HCT116 (cell line): ENCODE measurements at regions not wholly inside any gene's neighbourhood (a gene's known extent, or its start where the extent isn't known, plus 50 kb on each side); places are given as distances from the start of the nearest gene placed in this dataset.

ENCODE experiments used
- ATAC-seq: fragments of 200-7000 bp; cut with Tn5 transposase; 2 replicates; pipeline ENCODE4 v1.9.1; 2020; ENCODE audit warnings: mild to moderate bottlenecking, moderate library complexity
- BruUV-seq: library from RNA; stranded (reverse); fragments of 400-500 nt; replicated peaks from 2 replicates; lab custom pipeline; 2021; lab: Mats Ljungman, UMichigan
- CTCF ChIA-PET: fragments of 300-600 bp; sonication (Branson Sonifier 250); formaldehyde crosslinking; loops from one replicate; lab custom pipeline; 2021; ENCODE audit warnings: antibody characterized with exemption; lab: Charles Lee
- POLR2A ChIA-PET: fragments of 300-600, 350-600 bp; sonication (Branson Sonifier 250); formaldehyde crosslinking; loops from one replicate; lab custom pipeline; 2021; ENCODE audit warnings: antibody characterized with exemption; lab: Charles Lee
- RAD21 ChIA-PET, 2 experiments: fragments of 300-600 bp; sonication (Branson Sonifier 250); formaldehyde crosslinking; loops; one replicate each; lab custom pipeline; 2023; ENCODE audit warnings: low total read pairs in 2 of 2; ENCODE audit not compliant: uncharacterized antibody in 2 of 2, unreplicated experiment in 2 of 2, low non-redundant PET in 1 of 2; lab: Charles Lee
- DNase-seq: peaks from one replicate; pipeline ENCODE4 v3.0.0-alpha.2; 2010; ENCODE audit warnings: low read depth, low spot score
- H2AFZ ChIP-seq: fragments of 200-600 bp; shearing (Covaris generic), sonication (generic); 2 replicates; pipeline ENCODE4 v1.6.1; 2017; ENCODE audit warnings: low read depth, mixed run types, mixed read lengths, antibody characterized with exemption, low read length; ENCODE audit not compliant: poor library complexity, severe bottlenecking
- H3K27ac ChIP-seq: 2 replicates; pipeline ENCODE4 v1.5.1; 2012; ENCODE audit warnings: low read depth, low read length
- H3K27me3 ChIP-seq: fragments of 200-600 bp; sonication (generic); 2 replicates; pipeline ENCODE4 v1.6.1; 2016; ENCODE audit warnings: mixed run types, low read length, mixed read lengths; ENCODE audit not compliant: insufficient read depth
- H3K36me3 ChIP-seq, 2 experiments: fragments of 200-500 bp in 1 of 2; fragments of 200-600 bp in 1 of 2; sonication (Bioruptor generic) in 1 of 2; sonication (generic) in 1 of 2; 2 replicates each; pipeline versions ENCODE4 v1.5.1 to v1.6.1; 2014 to 2016; ENCODE audit warnings: low read length in 2 of 2, inconsistent platforms in 1 of 2, mixed read lengths in 1 of 2, mixed run types in 1 of 2; ENCODE audit not compliant: insufficient read depth in 2 of 2, control insufficient read depth in 1 of 2
- H3K4me1 ChIP-seq, 2 experiments: fragments of 200-600 bp in 1 of 2; sonication (generic) in 1 of 2; 2 replicates each; pipeline versions ENCODE4 v1.5.1 to v1.6.1; 2012 to 2017; ENCODE audit warnings: low read length in 2 of 2, inconsistent platforms in 1 of 2, mild to moderate bottlenecking in 1 of 2, mixed read lengths in 1 of 2, mixed run types in 1 of 2, moderate library complexity in 1 of 2; ENCODE audit not compliant: insufficient read depth in 2 of 2, control insufficient read depth in 1 of 2
- H3K4me2 ChIP-seq: fragments of 200-600 bp; sonication (generic); 2 replicates; pipeline ENCODE4 v1.6.1; 2017; ENCODE audit warnings: mixed run types, low read length, mixed read lengths
- H3K4me3 ChIP-seq, 2 experiments: fragments of 200-600 bp in 1 of 2; sonication (generic) in 1 of 2; replicated peaks in 1 of 2; 2 replicates each; pipeline ENCODE4 v1.5.1; 2011 to 2016; ENCODE audit warnings: low read length in 2 of 2, control low read depth in 1 of 2, low read depth in 1 of 2, mild to moderate bottlenecking in 1 of 2, mixed read lengths in 1 of 2, mixed run types in 1 of 2
- H3K79me2 ChIP-seq: fragments of 200-600 bp; sonication (generic); 2 replicates; pipeline ENCODE4 v1.6.1; 2017; ENCODE audit warnings: mild to moderate bottlenecking, mixed run types, low read length, moderate library complexity, mixed read lengths; ENCODE audit not compliant: insufficient read depth
- H3K9ac ChIP-seq: fragments of 200-600 bp; sonication (generic); 2 replicates; pipeline ENCODE4 v1.6.1; 2016; ENCODE audit warnings: low read length, mixed read lengths
- H3K9me2 ChIP-seq: fragments of 200-600 bp; sonication (generic), shearing (Covaris generic); 2 replicates; pipeline ENCODE4 v1.6.1; 2017; ENCODE audit warnings: mixed run types, mild to moderate bottlenecking, moderate library complexity; ENCODE audit not compliant: insufficient read depth
- H3K9me3 ChIP-seq, 2 experiments: fragments of 200-500 bp in 1 of 2; fragments of 200-600 bp in 1 of 2; sonication (Bioruptor generic) in 1 of 2; sonication (generic) in 1 of 2; 2 replicates each; pipeline ENCODE4 v1.6.1; 2014 to 2017; ENCODE audit warnings: low read length in 2 of 2, mixed read lengths in 2 of 2, inconsistent platforms in 1 of 2, low read depth in 1 of 2, mild to moderate bottlenecking in 1 of 2, mixed run types in 1 of 2, moderate library complexity in 1 of 2; ENCODE audit not compliant: control insufficient read depth in 1 of 2, insufficient read depth in 1 of 2
- H4K20me1 ChIP-seq: fragments of 200-600 bp; sonication (generic), shearing (Covaris generic); 2 replicates; pipeline ENCODE4 v1.6.1; 2017; ENCODE audit warnings: mixed run types, mild to moderate bottlenecking, moderate library complexity; ENCODE audit not compliant: insufficient read depth
- FOSL1 ChIP-seq: IDR thresholded peaks from 2 replicates; pipeline ENCODE4 v1.6.1; 2012; ENCODE audit warnings: low read depth
- RAD21 ChIP-seq: IDR thresholded peaks from 2 replicates; pipeline ENCODE4 v1.6.1; 2012; ENCODE audit warnings: low read depth, mild to moderate bottlenecking
- SIN3A ChIP-seq: IDR thresholded peaks from 2 replicates; pipeline ENCODE4 v1.6.1; 2012; ENCODE audit warnings: low read depth
- SRF ChIP-seq: IDR thresholded peaks from 2 replicates; pipeline ENCODE4 v1.6.1; 2012; ENCODE audit warnings: low read depth
- YY1 ChIP-seq: IDR thresholded peaks from 2 replicates; pipeline ENCODE4 v1.6.1; 2011; ENCODE audit warnings: low read length, low read depth, moderate library complexity, mild to moderate bottlenecking; ENCODE audit not compliant: insufficient replicate concordance; ENCODE audit errors: extremely low read depth
- ZNF274 ChIP-seq: fragments of 200-500 bp; sonication (Bioruptor generic); IDR thresholded peaks from 2 replicates; pipeline ENCODE4 v1.6.1; 2014; ENCODE audit warnings: mild to moderate bottlenecking, low read depth, low read length, inconsistent platforms
- intact Hi-C: fragments of 100-400 bp; cut with micrococcal nuclease; formaldehyde crosslinking; loops from 2 replicates; pipeline ENCODE4 v1.10.0; 2022
- TF ChIP-seq, protein P1 (sequence below): IDR thresholded peaks from 2 replicates; pipeline ENCODE4 v1.6.1; 2011; ENCODE audit warnings: mild to moderate bottlenecking, low read length, moderate library complexity; ENCODE audit not compliant: insufficient replicate concordance; ENCODE audit errors: extremely low read depth

DNA sequence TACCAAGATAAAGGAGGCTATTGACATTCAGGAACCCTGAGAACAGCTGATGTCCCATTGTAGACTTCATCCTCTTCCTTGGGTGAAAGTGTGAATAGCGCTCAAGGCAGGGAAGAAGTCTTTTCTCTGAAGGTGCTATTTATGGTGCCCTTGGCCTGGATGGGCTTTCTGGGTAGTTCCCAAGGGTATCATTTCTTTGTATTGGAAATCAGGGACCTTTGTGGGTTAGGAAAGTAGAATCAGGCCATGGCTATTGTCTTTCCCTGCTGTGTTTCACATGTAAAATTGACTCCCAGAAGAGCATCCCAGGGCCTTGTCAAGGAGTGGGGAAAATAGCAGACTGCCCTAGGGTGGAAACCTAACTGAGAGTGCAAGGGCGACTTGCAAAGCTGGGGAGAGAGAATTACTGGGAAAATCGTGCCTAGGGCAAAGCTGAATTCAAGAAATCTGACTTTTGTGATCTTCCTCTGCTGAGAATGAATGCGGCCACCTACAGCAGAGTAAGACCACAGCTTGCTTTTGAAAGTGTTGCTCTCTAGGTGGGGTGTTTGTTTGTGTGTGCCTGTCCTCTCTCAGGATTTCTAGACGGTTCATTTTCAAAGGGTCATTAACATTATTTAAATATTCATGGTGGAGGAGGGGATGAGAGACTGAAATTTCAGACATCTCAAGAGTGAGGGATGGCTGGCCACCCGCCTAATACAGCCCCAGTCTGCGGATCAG is 160.6 kb downstream of the C9orf152 start:
- no peak for ATAC-seq

DNA sequence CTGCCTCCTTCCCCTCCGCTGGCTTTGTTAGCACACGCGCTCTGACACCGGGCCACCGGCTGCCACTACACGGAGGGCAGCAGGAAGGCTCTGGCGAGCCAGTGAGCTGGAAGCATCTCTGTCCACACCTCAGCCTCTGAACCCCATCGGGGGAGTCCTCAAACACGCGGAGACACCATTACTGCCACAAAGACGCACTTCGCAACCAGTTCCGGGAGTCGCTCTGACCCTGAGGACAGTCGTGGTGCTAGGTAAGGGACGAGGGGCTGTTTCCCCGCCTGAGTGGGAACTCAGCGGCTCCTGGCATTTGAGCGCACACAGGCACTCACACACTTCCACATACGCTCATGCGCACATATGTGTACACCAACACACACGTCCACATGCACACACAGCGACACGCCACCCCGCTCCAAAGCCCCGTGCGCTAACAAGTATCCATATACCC is 160.0 kb downstream of the C9orf152 start:
- POLR2A ChIA-PET = no interaction called here
- BruUV-seq = no TSS peak

More for the DNA sequence above, 160.6 kb downstream of the C9orf152 start:
- Histone ChIP-seq H2AFZ (no peak overlapping the region), H3K4me3 (no peak overlapping the region), H3K4me2 (peak overlapping the region; percentile 87; the same call in 1 of the 2 replicates), H3K27me3 (no peaks in the 10 kb centered on the region), H4K20me1 (peaks cover 4% of the 10 kb centered on the region; the same call in 1 of the 2 replicates), H3K9ac (no peak overlapping the region), H3K36me3 (no peaks in the 10 kb centered on the region), H3K27ac (no peak overlapping the region), H3K9me2 (no peaks in the 10 kb centered on the region), H3K4me1 (peaks cover 20 to 31% of the 10 kb centered on the region in 2 experiments), H3K9me3 (no peaks in the 10 kb centered on the region), H3K79me2 (peaks cover 39% of the 10 kb centered on the region)
- CTCF ChIA-PET = no interaction called here
- POLR2A ChIA-PET = no interaction called here
- TF ChIP-seq, protein P1, sequence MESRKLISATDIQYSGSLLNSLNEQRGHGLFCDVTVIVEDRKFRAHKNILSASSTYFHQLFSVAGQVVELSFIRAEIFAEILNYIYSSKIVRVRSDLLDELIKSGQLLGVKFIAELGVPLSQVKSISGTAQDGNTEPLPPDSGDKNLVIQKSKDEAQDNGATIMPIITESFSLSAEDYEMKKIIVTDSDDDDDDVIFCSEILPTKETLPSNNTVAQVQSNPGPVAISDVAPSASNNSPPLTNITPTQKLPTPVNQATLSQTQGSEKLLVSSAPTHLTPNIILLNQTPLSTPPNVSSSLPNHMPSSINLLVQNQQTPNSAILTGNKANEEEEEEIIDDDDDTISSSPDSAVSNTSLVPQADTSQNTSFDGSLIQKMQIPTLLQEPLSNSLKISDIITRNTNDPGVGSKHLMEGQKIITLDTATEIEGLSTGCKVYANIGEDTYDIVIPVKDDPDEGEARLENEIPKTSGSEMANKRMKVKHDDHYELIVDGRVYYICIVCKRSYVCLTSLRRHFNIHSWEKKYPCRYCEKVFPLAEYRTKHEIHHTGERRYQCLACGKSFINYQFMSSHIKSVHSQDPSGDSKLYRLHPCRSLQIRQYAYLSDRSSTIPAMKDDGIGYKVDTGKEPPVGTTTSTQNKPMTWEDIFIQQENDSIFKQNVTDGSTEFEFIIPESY = no peak
- TF ChIP-seq FOSL1 (no peak), ZNF274 (no peak), RAD21 (no peak), SIN3A (no peak), YY1 (no peak)
- RAD21 ChIA-PET = no interaction called here
- DNase-seq = no peak
- intact Hi-C loops = no loop called here
- no TSS peak for BruUV-seq

More for the DNA sequence above, 160.0 kb downstream of the C9orf152 start:
- TF ChIP-seq FOSL1 = no peak
- no peak for TF ChIP-seq SRF
- ChIA-PET RAD21 (no interaction called here), CTCF (no interaction called here)
- Histone ChIP-seq H3K27me3 (no peaks in the 10 kb centered on the region), H3K9me2 (no peaks in the 10 kb centered on the region), H3K36me3 (no peaks in the 10 kb centered on the region), H3K4me2 (peak overlapping the region; percentile 87), H3K9ac (peak overlapping the region; percentile 93; the same call in 1 of the 2 replicates), H3K27ac (no peak overlapping the region), H4K20me1 (peaks cover 4% of the 10 kb centered on the region; the same call in 1 of the 2 replicates), H2AFZ (no peak overlapping the region), H3K9me3 (no peaks in the 10 kb centered on the region), H3K4me3 (peak overlapping the region; percentile 31 to 97), H3K4me1 (peaks cover 20 to 31% of the 10 kb centered on the region in 2 experiments), H3K79me2 (peaks cover 45% of the 10 kb centered on the region)
- intact Hi-C loops = no loop called here
- peak; percentile 21 for ATAC-seq
- DNase-seq = no peak
